Vagina (tissue), 2 donors: ENCODE measurements at regions not wholly inside any gene's neighbourhood (a gene's known extent, or its start where the extent isn't known, plus 50 kb on each side); places are given as distances from the start of the nearest gene placed in this dataset.

ENCODE experiments used
- CTCF ChIP-seq, 3 experiments: fragments of 450-650 bp in 2 of 3; fragments of 200-600 bp in 1 of 3; sonication (generic) in 1 of 3; IDR thresholded peaks; one replicate each; pipeline ENCODE4 v1.5.1; 2017 to 2019; ENCODE audit warnings: antibody characterized with exemption in 3 of 3, mild to moderate bottlenecking in 2 of 3, moderate library complexity in 2 of 3
- POLR2A ChIP-seq, 2 donors: fragments of 450-650 bp; IDR thresholded peaks; one replicate each; pipeline ENCODE4 v1.6.1; 2017; ENCODE audit warnings: antibody characterized with exemption in 2 of 2, mild to moderate bottlenecking in 2 of 2, moderate library complexity in 2 of 2
- POLR2AphosphoS5 ChIP-seq, 2 donors: sonication (generic); formaldehyde crosslinking; IDR thresholded peaks; one replicate each; pipeline ENCODE4 v1.9.0; 2017; ENCODE audit warnings: antibody characterized with exemption in 2 of 2, mild to moderate bottlenecking in 2 of 2, low read depth in 1 of 2; ENCODE audit not compliant: insufficient read depth in 1 of 2

- TF ChIP-seq POLR2AphosphoS5 (IDR thresholded peaks at IDR 0.05; ENCODE audit: insufficient read depth in 1 of 2, low read depth in 1 of 2) (no peak), CTCF (IDR thresholded peaks at IDR 0.05) (no peak), POLR2A (IDR thresholded peaks at IDR 0.05) (no peak)
These were observed 265.2 kb downstream of the FBXO8 start for GRCh38 chr4:174018236-174018635.
